ENCODE measurements at regions not wholly inside any gene's neighbourhood (a gene's known extent, or its start where the extent isn't known, plus 50 kb on each side); places are given as distances from the start of the nearest gene placed in this dataset.

- no peak overlapping the region for H3K4me3 ChIP-seq (ENCODE audit: low read depth, low read length)
Measured at GRCh38 chr21:16570171-16570570, 840.4 kb downstream of the USP25 start.

GRCh38 chr21:16570856-16571255 lies 841.1 kb downstream of the USP25 start:
- H3K4me3 ChIP-seq (ENCODE audit: low read depth, low read length): no peak overlapping the region

GRCh38 chr21:16571594-16571993 lies 841.8 kb downstream of the USP25 start:
- H3K4me3 ChIP-seq (ENCODE audit: low read depth, low read length): no peak overlapping the region

- H3K4me3 ChIP-seq (ENCODE audit: low read depth, low read length): no peak overlapping the region
Measured at GRCh38 chr21:16572032-16572431, 842.2 kb downstream of the USP25 start.

GRCh38 chr21:16573578-16573977 lies 843.8 kb downstream of the USP25 start:
- H3K4me3 ChIP-seq (ENCODE audit: low read depth, low read length): no peak overlapping the region

GRCh38 chr21:16577975-16578374 lies 848.2 kb downstream of the USP25 start:
- no peak overlapping the region for H3K4me3 ChIP-seq (ENCODE audit: low read depth, low read length)

- no peak overlapping the region for H3K4me3 ChIP-seq (ENCODE audit: low read depth, low read length)
Measured at GRCh38 chr21:16578912-16579311, 849.1 kb downstream of the USP25 start.

GRCh38 chr21:16579538-16579937 lies 849.8 kb downstream of the USP25 start:
- no peak overlapping the region for H3K4me3 ChIP-seq (ENCODE audit: low read depth, low read length)

- H3K4me3 ChIP-seq (ENCODE audit: low read depth, low read length): no peak overlapping the region
Measured at GRCh38 chr21:16580661-16581060, 850.9 kb downstream of the USP25 start.

- no peak overlapping the region for H3K4me3 ChIP-seq (ENCODE audit: low read depth, low read length)
Measured at GRCh38 chr21:16583556-16583955, 853.8 kb downstream of the USP25 start.

- H3K4me3 ChIP-seq (ENCODE audit: low read depth, low read length): no peak overlapping the region
Measured at GRCh38 chr21:16584756-16585155, 855.0 kb downstream of the USP25 start.

- no peak overlapping the region for H3K4me3 ChIP-seq (ENCODE audit: low read depth, low read length)
Measured at GRCh38 chr21:16585896-16586295, 856.1 kb downstream of the USP25 start.

- H3K4me3 ChIP-seq (ENCODE audit: low read depth, low read length): no peak overlapping the region
Measured at GRCh38 chr21:16587141-16587581, 857.4 kb downstream of the USP25 start.

- peak overlapping the region; percentile 36 for H3K4me3 ChIP-seq (ENCODE audit: low read depth, low read length)
Measured at GRCh38 chr21:16587681-16588375, 858.0 kb downstream of the USP25 start.

- peak overlapping the region; percentile 36 for H3K4me3 ChIP-seq (ENCODE audit: low read depth, low read length)
Measured at GRCh38 chr21:16588433-16588860, 858.7 kb downstream of the USP25 start.

GRCh38 chr21:16589006-16589898 lies 859.5 kb downstream of the USP25 start:
- no peak overlapping the region for H3K4me3 ChIP-seq (ENCODE audit: low read depth, low read length)

- no peak overlapping the region for H3K4me3 ChIP-seq (ENCODE audit: low read depth, low read length)
Measured at GRCh38 chr21:16590186-16590585, 860.4 kb downstream of the USP25 start.

GRCh38 chr21:16590641-16591292 lies 861.0 kb downstream of the USP25 start:
- no peak overlapping the region for H3K4me3 ChIP-seq (ENCODE audit: low read depth, low read length)

GRCh38 chr21:16592381-16592780 lies 862.6 kb downstream of the USP25 start:
- no peak overlapping the region for H3K4me3 ChIP-seq (ENCODE audit: low read depth, low read length)

GRCh38 chr21:16594191-16594590 lies 864.4 kb downstream of the USP25 start:
- no peak overlapping the region for H3K4me3 ChIP-seq (ENCODE audit: low read depth, low read length)

GRCh38 chr21:16596369-16596768 lies 866.6 kb downstream of the USP25 start:
- H3K4me3 ChIP-seq (ENCODE audit: low read depth, low read length): no peak overlapping the region

- H3K4me3 ChIP-seq (ENCODE audit: low read depth, low read length): no peak overlapping the region
Measured at GRCh38 chr21:16597753-16598152, 868.0 kb downstream of the USP25 start.

All from iPS-11a (cell line).